DND-41 (cell line): ENCODE measurements at regions not wholly inside any gene's neighbourhood (a gene's known extent, or its start where the extent isn't known, plus 50 kb on each side); places are given as distances from the start of the nearest gene placed in this dataset.

ENCODE experiments used
- EZH2 ChIP-seq: IDR thresholded peaks from 3 replicates; pipeline ENCODE4 v1.6.1; 2012; ENCODE audit warnings: borderline replicate concordance, low read depth, mild to moderate bottlenecking, moderate library complexity, low read length, inconsistent platforms; ENCODE audit not compliant: severe bottlenecking
- TF ChIP-seq, protein P1 (sequence below): IDR thresholded peaks from 2 replicates; pipeline ENCODE4 v1.5.1; 2012; ENCODE audit warnings: borderline replicate concordance, low read length, moderate library complexity, mild to moderate bottlenecking; ENCODE audit not compliant: poor library complexity, severe bottlenecking; ENCODE audit errors: extremely low read depth

DNA sequence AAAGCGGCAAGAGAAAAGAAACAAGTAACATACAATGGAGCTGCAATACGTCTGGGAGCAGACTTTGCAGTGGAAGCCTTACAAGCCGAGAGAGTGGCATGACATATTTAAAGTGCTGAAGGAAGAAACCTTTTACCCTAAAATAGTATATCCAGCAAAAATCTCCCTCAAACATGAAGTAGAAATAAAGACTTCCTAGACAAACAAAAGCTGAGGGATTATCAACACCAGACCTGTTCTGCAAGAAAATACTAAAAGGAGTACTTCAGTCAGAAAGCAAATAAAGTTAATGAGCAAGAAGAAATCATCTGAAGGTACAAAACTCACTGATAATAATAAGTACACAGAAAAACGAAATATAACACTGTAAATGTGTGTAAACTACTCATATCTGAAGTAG is 77.5 kb upstream of the ABCD2 start:
- TF ChIP-seq EZH2 = no peak
- TF ChIP-seq, protein P1, sequence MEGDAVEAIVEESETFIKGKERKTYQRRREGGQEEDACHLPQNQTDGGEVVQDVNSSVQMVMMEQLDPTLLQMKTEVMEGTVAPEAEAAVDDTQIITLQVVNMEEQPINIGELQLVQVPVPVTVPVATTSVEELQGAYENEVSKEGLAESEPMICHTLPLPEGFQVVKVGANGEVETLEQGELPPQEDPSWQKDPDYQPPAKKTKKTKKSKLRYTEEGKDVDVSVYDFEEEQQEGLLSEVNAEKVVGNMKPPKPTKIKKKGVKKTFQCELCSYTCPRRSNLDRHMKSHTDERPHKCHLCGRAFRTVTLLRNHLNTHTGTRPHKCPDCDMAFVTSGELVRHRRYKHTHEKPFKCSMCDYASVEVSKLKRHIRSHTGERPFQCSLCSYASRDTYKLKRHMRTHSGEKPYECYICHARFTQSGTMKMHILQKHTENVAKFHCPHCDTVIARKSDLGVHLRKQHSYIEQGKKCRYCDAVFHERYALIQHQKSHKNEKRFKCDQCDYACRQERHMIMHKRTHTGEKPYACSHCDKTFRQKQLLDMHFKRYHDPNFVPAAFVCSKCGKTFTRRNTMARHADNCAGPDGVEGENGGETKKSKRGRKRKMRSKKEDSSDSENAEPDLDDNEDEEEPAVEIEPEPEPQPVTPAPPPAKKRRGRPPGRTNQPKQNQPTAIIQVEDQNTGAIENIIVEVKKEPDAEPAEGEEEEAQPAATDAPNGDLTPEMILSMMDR = no peak
